HG03045 (cell line): ENCODE measurements at regions not wholly inside any gene's neighbourhood (a gene's known extent, or its start where the extent isn't known, plus 50 kb on each side); places are given as distances from the start of the nearest gene placed in this dataset.

ENCODE experiments used
- ATAC-seq: cut with Tn5 transposase; IDR thresholded peaks from one replicate; pipeline ENCODE4 v1.9.1; 2021; ENCODE audit warnings: mild to moderate bottlenecking, moderate library complexity; ENCODE audit not compliant: unreplicated experiment

DNA sequence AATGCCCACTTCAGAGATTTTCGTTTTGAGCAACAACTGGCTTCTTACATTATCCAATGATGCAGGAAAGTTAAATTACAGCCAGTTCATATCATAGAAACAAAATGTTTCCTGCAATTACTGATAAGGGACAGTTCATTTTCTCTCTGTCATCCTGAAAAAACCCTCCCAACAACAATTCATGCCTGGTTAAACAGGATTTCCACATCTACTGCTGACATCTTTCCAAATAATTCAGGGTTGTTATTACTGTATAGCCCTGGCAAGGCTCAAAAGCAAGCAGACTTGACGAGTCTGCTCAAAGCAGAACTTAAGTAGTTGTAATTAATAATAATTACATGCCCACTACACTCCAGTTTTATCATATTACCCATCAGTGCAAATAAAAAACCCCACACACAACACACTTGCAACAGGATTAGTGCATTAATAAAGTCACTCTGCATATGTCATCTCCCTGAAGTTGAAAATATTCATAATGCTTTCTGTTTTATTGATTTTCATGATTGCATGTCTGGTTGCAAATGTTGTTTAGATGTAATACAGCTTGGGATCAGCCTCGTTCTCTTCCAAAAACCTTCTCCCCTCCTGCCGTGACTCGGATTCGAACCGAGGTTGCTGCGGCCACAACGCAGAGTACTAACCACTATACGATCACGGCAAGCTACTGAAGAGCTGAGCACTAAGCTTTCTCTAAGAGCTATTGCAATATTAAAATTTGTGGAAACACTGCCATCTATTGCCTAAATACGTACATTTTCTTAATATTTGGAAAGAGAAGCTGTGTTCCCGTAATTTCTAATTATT is 119.6 kb upstream of the NFIB start:
- ATAC-seq = no peak

DNA sequence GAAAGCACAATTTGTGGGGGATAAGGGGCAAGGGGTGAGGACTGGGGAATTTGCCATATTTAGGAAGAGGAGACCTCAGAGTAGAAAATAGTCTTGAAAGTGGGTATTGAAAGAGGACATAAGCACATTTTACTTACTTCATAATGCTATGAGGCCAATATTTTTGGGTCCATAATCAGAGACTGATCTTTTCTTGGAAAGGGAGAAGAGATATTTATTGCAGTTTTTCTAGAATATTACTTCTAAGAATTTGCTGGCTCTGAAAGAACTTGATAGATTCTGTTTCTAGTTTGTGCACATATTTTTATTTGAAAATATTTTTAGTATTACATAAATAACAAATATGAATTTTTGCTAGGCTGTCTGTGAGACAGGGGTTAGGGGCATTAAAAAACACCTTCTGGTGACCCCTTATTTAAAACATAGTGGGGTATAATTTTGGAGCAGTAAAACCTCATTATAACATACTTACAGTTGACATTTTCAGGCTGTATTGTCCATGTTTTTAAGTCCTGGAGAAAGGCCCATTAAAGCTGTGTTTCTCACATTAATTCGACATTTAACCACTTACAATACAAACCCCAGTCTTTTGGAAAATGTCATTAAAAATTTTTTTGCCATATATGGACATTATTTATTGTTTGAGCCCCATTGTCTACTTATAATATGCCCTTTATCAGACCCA is 118.9 kb upstream of the NFIB start:
- ATAC-seq = no peak

DNA sequence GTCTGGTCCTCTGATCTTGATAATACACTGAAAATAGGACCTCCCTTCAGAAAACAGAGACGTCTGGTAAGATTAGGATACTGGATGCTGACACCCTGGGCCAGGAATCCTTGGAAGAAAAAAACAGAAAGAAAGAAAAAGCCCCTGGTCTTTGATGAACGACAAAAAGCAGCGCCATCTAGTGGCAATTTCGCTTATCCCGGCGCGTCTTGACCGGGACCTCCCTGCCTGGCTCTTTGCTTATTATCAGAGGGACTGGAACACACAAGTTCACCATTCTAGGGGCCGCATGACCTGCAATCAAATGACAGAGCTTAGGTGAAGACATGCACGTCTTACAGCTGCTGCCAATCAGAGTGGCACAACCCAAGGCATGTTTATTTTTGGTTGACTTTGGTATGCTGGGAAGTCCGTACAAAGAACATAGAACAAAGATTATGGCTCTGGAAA is 114.9 kb upstream of the NFIB start:
- ATAC-seq = no peak

DNA sequence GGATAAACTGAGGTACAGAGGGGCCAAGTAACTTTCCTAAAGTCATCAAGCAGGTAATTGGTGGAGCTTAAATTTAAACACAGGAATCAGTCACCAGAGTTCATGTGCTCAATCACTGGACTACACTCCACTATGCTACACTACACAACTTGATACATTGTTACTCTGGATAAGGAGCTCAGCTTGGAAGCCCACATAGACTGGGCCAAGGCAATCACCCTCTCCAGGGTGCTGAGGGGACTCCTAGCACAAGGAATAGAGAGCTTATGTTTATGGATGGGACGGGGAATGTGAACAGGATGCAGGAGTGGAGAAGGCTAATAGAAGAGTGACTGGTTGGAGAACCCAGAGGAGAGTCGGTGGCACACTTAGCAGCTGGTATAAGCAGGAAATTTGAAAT is 113.5 kb upstream of the NFIB start:
- ATAC-seq = no peak

DNA sequence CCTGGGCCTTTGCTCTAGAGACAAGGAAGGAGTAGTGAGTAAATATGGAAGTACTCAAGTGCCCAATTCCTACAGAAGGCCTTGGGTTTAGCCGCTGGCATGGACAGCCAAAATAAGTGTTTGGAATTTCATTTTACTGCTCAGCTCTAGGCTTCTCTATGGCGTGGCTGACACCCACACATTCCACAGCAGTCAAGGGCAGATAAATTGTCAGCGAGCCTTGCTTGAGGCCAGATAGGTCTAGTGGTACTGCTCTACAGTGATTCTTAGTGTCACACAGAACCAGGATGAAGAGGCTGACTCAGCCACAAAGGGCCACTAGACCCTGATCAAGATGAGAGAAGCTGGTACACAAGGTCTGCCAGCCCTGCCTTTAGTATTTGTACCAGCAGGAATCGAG is 111.0 kb upstream of the NFIB start:
- no peak for ATAC-seq

DNA sequence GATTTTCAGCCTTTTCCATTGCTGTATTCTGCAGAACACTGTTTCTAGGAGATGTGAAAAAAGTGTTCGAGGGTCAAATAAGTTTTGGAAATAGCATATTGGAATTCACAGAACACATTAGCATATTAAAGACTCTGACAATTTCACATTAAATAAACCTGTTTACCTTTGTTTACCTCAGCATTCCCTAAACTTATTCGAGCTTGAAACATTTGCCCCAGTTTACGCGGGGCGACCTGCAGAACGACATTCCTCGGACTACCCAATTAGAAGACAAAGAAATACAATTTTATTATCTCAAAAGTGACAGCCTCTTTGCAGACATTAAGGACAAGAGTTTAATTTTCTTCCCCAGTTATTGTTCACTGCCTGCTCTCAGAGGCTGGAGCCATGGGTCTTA is 110.3 kb upstream of the NFIB start:
- ATAC-seq = no peak

DNA sequence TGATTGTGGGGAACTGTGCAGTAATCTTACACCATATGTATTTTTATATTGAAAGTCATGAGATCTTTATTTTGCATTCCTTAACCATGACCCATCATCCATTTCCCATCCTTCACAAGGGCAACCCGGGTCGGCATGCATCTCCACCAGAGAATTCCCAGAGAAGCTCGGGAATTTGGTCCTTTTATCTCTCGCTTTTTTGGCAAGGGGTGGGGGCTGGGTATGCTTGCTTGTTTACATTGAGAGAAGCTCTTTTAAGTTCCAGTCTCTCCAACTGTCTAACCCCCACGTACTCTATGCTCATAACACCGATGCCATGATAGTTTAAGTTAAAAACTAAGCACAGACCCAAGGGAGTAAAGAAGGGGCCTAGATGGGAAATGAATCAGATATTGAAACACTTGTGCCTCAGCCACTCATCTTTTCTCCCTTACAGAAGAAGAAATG is 109.9 kb upstream of the NFIB start:
- no peak for ATAC-seq

DNA sequence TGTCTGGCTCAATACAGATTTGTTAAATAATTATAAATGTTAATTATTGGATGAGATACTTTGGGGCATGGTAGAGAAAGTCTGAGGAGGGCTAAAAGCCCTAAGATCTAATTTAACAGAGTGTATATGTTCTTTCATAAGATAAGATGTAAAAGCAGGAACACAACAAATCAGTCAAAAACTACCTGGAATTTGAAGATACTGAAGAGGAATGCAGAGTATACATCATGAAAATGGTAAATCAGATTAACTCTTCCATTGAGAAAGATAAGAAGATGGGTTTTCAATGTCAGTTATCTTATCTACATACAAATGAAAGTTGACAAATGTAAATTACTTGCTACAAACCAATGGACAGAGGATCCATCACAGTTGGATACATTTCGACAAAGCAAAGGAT is 107.3 kb upstream of the NFIB start:
- ATAC-seq = no peak

DNA sequence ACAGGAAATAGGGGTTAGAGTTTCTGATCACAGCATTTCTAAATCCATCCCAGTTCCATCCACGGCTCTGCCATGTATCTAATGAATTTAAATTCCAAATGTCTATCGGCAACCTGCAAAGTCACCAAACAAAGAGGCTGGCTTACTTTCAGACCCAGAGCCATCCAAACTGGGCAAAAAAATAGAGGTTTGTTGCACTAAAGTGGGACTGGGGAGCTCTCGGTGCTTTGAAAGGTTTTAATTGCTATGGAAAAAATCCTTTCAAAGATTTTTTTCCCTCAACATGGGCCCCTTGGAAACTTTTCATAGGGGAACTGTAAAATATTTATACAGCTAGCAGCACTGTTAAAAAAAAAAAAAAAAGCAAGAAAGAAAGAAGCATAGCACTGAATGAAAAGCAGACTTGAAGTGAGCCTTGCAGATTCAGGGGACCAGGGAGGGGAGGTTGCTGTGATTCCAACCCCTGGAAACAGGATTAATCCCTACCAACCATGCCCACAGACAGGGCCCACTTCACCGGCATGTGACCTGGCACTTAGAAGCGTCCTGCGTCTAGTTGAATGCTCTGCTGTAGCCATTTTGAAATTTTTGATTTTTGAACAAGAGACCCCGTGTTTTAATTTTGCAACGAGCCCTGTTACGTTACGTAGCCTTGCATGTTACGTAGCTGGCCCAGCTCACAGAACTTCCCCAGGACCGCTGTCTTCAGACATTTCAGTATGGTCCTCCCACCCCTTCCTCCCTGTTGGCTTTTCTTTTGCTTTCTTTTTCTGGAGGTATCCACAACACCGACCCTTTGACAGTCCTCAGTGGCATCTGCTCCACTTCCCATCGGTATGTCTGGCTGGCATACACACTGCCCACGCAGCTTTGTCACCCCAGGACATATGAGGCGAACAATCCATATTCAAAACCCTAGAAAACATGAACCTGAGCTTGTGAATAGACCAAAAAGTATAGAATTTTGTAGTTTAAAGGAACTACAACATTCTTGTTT is 105.3 kb upstream of the NFIB start:
- no peak for ATAC-seq

DNA sequence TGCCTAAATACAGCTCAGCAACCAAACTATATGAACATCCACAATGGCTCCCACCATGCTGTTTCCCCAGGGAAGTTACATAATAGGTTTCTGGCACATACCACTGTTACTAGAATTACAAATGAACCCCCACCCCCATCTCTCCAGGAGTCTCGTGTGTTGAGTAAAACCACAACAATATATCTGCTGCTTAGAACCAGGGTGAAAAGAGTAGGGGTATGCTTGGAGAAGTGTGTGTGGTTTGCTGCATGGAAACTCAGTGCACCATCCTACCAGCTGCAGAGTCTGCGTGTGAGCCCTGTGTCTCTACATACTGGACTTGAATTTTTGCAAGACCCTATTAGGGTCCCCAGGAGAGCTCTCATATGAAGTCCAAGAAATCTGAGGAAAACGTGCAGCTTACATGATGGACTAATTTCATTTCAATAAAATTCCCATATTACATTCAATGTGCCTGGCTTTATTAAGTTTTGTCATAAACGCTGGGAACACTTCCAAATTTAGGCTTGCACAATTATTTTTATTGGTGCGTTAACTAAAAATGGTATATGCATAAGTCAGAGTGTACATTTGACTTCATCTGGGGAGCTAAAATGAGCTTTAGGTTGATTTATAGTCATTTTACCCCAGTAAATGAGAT is 104.5 kb upstream of the NFIB start:
- no peak for ATAC-seq

DNA sequence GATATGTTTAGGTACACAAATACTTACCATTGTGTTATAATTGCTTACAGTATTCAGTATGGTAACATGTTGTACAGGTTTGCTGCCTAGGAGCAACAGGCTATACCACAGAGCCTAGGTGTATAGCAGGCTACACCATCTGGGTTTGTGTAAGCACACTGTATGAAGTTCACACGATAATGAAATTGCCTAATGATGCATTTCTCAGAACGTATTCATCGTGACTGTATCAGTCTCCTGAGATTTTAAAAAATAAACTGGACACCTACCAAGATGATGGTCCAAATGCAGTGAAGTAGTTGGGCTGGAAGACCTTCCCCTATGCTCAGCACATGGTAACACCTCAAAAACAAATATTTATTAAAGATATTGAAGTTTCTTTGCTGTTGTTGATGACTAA is 103.3 kb upstream of the NFIB start:
- ATAC-seq = no peak

DNA sequence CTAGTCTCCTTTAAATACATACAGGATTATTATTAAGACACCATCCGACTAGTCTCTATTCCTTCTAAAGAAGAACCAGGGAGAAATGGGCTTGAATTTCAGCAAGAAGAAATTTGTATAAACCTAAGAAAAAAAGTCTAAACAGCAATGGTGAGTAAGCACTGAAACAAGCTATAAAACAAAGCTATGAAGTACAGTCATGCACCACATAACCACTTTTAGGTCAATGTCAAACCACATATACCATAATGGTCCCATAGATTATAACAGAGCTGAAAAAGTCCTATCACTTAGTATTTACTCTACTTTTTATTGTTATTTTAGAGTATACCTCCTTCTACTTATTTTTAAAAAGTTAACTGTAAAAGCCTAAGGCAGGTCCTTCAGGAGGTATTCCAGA is 102.0 kb upstream of the NFIB start:
- ATAC-seq = no peak

DNA sequence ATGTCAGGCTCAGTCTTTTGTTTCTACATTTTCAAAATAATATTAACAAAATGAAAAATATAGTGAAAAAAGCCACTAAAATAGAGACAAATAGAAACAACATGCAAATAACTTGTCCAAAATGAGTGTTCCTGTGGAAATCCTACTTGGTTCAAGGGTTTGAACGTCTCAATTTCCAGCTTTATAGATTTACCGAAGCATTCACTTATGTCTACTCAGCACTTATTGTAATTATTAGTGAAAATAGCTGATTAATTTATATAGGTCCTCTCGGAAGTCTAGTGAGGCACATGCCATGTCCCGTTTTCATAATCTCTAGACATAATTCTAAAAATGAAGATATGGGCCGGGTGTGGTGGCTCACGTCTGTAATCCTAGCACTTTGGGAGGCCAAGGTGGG is 99.9 kb upstream of the NFIB start:
- ATAC-seq = no peak

DNA sequence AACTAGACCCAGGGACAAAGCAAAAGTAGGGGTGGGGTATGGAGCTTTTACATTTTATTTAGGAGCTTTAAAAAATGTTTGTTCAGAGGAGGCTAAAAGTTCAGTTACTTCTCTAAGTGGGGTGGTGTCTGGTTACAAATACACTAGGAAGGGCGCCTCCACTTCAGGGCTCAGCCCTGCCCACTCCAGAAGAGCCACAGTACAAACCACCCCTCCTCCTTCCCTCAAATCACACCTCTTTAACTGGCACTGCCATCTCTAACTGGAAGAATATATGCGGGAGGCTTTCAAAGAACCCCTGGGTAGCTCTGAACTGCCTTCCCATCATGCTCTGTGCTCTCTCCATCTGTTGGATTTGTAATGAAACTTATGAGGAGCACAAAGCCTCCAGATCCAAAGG is 98.8 kb upstream of the NFIB start:
- ATAC-seq = no peak

DNA sequence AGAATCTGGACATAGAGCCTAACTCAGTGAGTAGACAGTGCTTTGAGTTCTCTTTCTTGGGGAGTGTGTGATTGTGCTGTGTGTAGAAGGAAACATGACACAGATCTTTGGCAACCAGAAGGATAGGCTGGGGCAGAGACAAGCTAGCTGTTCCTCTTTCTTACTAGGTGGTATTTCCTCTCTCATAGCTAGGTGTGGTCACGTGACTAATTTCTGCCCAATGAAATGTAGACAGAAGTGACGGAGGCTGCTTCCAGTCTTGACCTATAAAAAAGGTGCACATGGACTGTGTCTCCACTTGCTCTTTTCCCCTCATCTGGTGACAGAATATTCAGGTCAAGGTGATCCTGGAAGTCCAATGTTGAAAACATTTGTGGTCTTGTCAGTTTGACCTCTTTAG is 92.5 kb upstream of the NFIB start:
- no peak for ATAC-seq

DNA sequence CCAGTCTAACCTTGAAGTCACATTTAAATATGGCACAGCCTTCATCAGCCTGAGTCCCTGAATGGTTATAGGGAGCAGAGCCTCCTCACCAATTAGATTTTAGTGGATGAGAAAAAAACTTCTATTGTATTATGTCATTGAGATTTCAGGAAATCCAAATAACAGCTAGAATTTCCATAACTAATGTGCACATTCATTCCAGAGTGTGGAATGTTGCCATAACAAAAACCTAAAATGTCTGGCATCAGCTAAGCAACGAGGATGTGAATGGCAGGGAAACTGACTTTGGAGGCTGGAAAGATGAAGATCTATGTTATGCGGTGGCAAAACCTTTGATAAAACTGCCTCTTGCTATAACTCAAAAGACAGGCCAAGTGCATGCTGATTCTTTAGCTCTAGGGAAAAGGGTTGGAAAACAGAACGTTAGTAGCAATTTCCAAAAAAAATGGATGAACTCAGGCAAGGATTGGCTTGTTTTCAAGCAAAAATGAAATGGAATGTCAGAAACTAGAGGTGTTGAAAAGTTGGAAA is 91.3 kb upstream of the NFIB start:
- no peak for ATAC-seq

DNA sequence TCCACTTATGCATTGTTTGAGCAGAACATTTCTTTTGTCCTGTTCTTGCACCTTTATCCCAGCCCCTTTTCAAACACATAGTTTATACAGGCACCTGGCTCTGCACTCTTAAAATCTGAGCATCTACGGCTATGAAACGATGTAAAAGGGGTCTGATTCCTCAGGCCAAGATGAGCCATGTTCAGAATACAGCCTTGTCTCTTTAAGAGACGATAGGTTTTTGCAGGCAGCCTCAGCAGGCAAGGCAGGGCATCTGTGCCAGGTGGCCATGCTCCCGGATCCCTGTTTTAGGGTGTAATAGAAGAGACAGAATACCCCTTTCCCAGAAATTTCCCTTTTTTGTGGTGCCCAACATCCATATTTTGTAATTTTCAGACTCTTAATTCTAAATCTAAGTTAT is 89.1 kb upstream of the NFIB start:
- no peak for ATAC-seq

DNA sequence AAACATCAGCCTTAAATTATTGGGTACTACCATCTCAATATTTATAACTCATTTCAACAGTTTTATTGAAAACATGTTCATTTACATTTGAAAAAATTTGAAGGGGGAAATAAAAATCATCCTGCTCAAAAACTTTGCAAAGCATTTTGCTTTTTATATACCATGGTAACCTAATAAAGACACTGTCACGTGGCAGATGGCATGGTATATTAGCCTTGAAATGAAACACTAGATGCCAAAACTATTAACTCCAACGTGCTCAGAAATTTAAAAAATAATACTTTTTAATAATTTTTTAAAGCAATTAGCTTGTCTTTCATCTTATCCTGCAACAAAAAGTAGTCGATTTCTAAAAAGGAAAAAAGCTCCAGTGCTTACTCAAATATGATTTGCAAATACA is 88.6 kb upstream of the NFIB start:
- ATAC-seq = no peak

DNA sequence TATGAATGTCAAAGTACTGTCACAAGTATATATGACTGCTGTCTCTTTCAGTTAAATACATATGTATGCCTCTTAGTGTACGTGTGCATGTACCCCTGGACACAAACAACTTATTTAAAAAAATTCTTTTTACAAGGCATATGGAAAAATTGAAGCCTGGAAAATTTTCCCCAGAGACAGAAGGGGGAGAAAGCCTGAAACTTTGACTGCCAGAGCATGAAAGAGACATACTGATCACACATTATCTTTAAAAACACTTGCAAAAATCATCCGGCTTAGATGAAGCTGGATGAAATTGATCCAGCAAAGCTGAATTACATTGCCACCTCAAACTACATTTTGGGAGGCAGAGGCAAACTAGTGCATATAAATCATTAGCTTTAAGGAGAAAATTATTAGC is 88.0 kb upstream of the NFIB start:
- no peak for ATAC-seq

DNA sequence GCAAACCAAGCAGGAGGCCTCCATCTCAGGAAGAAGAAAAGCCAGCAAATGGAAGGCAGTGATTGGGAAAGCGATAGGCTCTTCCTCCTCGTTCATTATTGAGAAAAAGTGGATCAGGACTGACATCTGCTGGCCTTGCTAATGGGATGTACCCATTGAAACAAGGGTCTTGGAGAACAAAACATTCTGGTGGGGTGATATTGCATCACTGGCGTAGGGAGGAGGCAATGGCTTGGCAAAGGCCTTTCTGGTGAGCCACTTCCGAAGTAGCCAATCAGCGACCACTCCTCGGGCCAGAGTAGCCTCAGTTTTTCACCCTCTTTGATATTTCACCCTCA is 86.7 kb upstream of the NFIB start:
- ATAC-seq = no peak
